ENCODE measurements at regions not wholly inside any gene's neighbourhood (a gene's known extent, or its start where the extent isn't known, plus 50 kb on each side); places are given as distances from the start of the nearest gene placed in this dataset.
"Not testable (repeated sequence)": the region's sequence is repeated elsewhere in the genome, so short reads cannot be mapped to it uniquely, and the experiment has no call there.

DNA sequence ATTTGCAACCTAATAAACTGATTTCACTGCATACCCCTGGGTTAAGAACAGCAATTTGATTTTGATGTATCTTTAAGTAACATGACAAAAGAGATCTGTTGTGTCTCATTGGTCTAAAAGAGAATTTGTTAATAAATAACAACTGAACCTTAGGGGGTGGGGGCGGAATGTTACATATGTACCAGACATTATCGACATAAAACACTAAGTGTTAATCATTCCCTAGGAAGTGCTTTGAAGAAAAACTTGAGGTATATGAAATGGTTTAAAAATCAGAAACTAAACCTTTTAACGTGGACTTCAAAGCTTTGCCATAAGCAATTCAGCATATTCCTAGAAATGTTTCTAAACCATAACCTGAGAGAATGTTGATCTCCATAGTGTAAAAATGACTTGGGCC is 88.5 kb upstream of the GPR89A start:
- H3K4me1 ChIP-seq (ENCODE audit: insufficient read depth, low read length); H3K36me3 Mint-ChIP-seq; CTCF ChIA-PET; H3K9me3 ChIP-seq (ENCODE audit: low read length); DNase-seq; H3K36me3 ChIP-seq (ENCODE audit: insufficient read depth, low read length); H3K4me3 Mint-ChIP-seq; H3K27ac ChIP-seq (ENCODE audit: low read depth, low read length); H3K4me3 ChIP-seq (ENCODE audit: low read length); H3K27ac Mint-ChIP-seq; H3K27me3 ChIP-seq (ENCODE audit: insufficient read depth, low read length, poor library complexity, severe bottlenecking); H3K4me1 Mint-ChIP-seq; H3K9me3 Mint-ChIP-seq; POLR2A ChIA-PET: not testable (repeated sequence)
- H3K27me3 Mint-ChIP-seq = peaks cover 3 to 36% of the 10 kb centered on the region in 2 donors

DNA sequence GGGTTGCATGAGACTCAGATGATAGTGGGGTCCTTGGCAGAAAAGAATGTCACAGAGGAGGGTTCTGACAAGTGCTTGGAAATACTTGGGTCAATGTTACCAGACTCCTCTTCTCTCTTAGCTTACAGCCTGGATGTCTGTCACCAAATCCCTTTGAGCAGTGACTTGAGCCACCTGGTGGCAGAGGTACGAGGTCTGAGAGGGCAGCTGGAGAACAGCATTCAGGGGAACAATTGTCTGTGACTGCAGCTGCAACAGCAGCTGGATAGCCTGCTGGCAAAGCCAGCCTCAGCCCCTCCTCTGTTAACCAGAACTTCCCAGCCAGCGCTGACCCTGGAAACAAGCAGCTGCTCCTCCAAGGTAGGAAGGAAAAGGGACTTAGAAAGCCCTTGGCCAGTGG is 87.6 kb upstream of the NBPF20 start:
- CTCF ChIA-PET = not testable (repeated sequence)

DNA sequence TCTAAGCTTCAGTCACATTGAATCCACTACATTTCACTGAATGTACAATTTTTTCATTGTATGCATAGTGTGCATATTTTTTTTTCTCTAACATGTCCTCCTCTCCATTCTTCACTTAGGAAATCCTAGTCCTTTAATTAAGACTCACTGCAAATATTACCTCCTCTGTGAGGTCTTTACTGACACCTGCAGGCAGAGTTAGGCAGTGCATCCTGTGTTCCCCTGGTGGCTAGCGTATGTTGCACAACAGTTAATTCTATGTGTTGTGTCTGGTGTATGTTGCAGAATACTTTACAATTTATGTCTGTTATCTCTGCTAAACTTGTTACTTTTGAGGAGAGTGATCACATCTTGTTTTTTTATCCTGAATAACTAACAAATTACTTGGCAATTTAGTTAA is 82.7 kb upstream of the NBPF20 start:
- H3K9me3 Mint-ChIP-seq; H3K27ac ChIP-seq (ENCODE audit: low read depth, low read length); H3K36me3 Mint-ChIP-seq; H3K36me3 ChIP-seq (ENCODE audit: insufficient read depth, low read length); POLR2A ChIA-PET; H3K27me3 Mint-ChIP-seq; DNase-seq; CTCF ChIA-PET; H3K27ac Mint-ChIP-seq; H3K4me3 Mint-ChIP-seq; H3K4me3 ChIP-seq (ENCODE audit: low read length); H3K27me3 ChIP-seq (ENCODE audit: insufficient read depth, low read length, poor library complexity, severe bottlenecking); H3K9me3 ChIP-seq (ENCODE audit: low read length); H3K4me1 Mint-ChIP-seq; H3K4me1 ChIP-seq (ENCODE audit: insufficient read depth, low read length): not testable (repeated sequence)

More for the DNA sequence above, 87.6 kb upstream of the NBPF20 start:
- H3K4me1 ChIP-seq (ENCODE audit: insufficient read depth, low read length); H3K4me1 Mint-ChIP-seq; H3K36me3 Mint-ChIP-seq; H3K4me3 Mint-ChIP-seq; H3K9me3 Mint-ChIP-seq; H3K27ac ChIP-seq (ENCODE audit: low read depth, low read length); H3K36me3 ChIP-seq (ENCODE audit: insufficient read depth, low read length); POLR2A ChIA-PET; H3K27me3 ChIP-seq (ENCODE audit: insufficient read depth, low read length, poor library complexity, severe bottlenecking); H3K27ac Mint-ChIP-seq; H3K9me3 ChIP-seq (ENCODE audit: low read length); H3K4me3 ChIP-seq (ENCODE audit: low read length): not testable (repeated sequence)
- H3K27me3 Mint-ChIP-seq = peaks cover 2 to 15% of the 10 kb centered on the region in 2 donors
- peak in 2 of 5 donors; percentile 3 to 44 for DNase-seq

DNA sequence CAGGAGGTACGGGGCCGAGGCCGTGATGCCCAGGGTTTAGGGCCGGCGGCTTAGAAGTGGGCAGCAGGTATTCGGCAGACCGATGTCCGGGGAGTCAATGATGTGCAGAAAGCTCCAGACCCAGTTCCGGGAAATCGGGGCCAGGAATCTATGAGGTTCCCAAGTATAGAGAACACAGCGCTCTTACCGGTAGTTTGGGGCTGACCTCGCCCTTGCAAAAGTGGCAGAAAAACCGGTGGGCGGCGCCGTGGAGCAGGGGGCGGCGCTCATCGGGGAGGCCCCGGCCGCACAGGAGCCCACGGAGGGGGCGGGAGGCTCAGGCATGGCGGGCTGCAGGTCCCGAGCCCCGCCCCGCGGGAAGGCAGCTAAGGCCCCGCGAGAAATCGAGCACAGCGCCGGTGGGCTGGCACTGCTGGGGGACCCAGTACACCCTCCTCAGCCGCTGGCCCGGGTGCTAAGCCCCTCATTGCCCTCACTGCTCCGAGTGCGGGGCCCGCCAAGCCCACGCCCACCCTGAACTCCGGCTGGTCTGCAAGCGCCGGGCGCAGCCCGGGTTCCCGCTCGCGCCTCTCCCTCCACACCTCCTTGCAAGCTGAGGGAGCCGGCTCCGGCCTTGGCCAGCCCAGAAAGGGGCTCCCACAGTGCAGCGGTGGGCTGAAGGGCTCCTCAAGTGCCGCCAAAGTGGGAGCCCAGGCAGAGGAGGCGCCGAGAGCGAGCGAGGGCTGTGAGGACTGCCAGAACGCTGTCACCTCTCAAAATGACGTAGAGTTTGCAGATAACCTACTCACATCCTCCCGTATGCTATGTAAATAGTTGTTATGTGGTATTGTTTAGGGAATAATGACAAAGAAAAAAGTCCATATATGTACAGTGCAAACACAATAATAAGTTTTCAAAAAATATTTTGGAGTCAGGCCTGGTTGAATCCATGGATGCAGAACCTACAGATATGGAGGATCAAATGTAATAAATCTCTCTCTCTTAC is 80.6 kb upstream of the NBPF20 start:
- CTCF ChIA-PET; H3K36me3 ChIP-seq (ENCODE audit: insufficient read depth, low read length); H3K27me3 Mint-ChIP-seq; H3K9me3 Mint-ChIP-seq; H3K4me1 Mint-ChIP-seq; H3K9me3 ChIP-seq (ENCODE audit: low read length); H3K27me3 ChIP-seq (ENCODE audit: insufficient read depth, low read length, poor library complexity, severe bottlenecking); H3K27ac ChIP-seq (ENCODE audit: low read depth, low read length); H3K4me1 ChIP-seq (ENCODE audit: insufficient read depth, low read length); H3K27ac Mint-ChIP-seq; H3K36me3 Mint-ChIP-seq; H3K4me3 Mint-ChIP-seq; H3K4me3 ChIP-seq (ENCODE audit: low read length); POLR2A ChIA-PET; DNase-seq: not testable (repeated sequence)

DNA sequence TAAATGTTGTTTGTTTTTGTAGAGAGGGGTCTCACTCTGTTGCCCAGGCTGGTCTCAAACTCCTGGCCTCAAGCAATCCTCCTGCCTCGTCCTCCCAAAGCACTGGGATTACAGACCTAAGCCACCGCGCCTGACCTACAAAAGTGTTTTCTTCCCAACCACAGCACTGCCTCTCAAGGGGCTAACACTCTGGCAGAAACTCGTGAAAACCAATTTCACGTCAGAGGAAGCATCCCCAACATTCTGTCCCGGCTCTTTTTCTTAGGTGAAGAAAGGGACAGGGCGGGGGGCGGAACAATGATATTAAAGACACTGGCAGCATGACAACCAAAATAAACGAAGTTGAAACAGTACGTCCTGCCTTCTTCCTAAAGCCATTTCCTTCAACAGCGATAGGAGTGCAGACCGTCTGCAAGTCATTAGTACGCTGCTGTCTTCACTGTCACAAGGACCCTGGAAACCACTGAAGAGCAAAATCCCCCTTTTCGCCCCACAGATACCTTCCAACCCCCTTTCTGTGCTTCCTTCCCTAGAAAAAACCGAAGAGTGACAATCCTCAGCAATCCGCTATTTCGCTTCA is 79.5 kb upstream of the NBPF20 start:
- H3K4me1 Mint-ChIP-seq; H3K27ac Mint-ChIP-seq; H3K27me3 Mint-ChIP-seq; H3K4me3 ChIP-seq (ENCODE audit: low read length); H3K9me3 Mint-ChIP-seq; H3K27me3 ChIP-seq (ENCODE audit: insufficient read depth, low read length, poor library complexity, severe bottlenecking); H3K36me3 Mint-ChIP-seq; H3K9me3 ChIP-seq (ENCODE audit: low read length); DNase-seq; H3K4me3 Mint-ChIP-seq; H3K4me1 ChIP-seq (ENCODE audit: insufficient read depth, low read length); H3K27ac ChIP-seq (ENCODE audit: low read depth, low read length); H3K36me3 ChIP-seq (ENCODE audit: insufficient read depth, low read length); CTCF ChIA-PET; POLR2A ChIA-PET: not testable (repeated sequence)

DNA sequence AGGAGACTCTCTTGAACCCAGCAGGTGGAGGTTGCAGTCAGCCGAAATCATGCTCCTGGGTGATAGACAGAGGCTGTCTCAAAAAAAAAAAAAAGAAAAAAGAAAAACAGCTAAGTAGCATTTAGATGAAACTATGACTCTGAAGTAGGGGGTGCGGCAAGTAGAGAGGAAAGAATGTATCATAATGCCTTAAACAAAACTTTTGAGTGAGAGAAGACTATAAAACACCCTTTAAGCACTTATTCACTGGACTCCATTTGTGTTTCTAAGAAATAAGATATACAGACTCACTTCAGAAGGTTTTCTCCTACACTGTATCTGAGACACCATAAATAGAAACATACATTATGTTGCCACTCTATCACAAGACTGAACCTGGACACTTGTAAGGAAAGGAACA is 78.9 kb upstream of the NBPF20 start:
- POLR2A ChIA-PET, H3K36me3 Mint-ChIP-seq, H3K4me1 Mint-ChIP-seq: not testable (repeated sequence)

DNA sequence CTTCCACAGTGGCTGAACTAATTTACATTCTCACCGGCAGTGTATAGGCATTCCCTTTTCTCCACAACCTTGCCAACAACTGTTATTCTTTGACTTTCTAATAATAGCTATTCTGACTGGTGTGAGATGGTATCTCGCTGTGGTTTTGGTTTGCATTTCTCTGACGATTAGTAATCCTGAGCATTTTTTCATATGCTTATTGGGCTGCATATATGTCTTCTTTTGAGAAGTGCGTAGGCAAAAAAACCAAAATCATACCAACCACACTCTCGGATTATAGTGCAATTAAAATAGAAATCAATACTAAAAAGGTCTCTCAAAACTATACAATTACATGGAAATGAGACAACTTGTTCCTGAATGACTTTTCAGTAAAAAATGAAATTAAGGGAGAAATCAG is 74.8 kb upstream of the NBPF20 start:
- H3K27ac ChIP-seq (ENCODE audit: low read depth, low read length); H3K36me3 Mint-ChIP-seq; H3K27me3 ChIP-seq (ENCODE audit: insufficient read depth, low read length, poor library complexity, severe bottlenecking); DNase-seq; H3K27ac Mint-ChIP-seq; H3K9me3 Mint-ChIP-seq; H3K27me3 Mint-ChIP-seq; H3K36me3 ChIP-seq (ENCODE audit: insufficient read depth, low read length); POLR2A ChIA-PET; H3K4me3 ChIP-seq (ENCODE audit: low read length); H3K4me3 Mint-ChIP-seq; H3K4me1 Mint-ChIP-seq; CTCF ChIA-PET; H3K4me1 ChIP-seq (ENCODE audit: insufficient read depth, low read length); H3K9me3 ChIP-seq (ENCODE audit: low read length): not testable (repeated sequence)

More for the DNA sequence above, 78.9 kb upstream of the NBPF20 start:
- H3K36me3 ChIP-seq (ENCODE audit: insufficient read depth, low read length); H3K9me3 ChIP-seq (ENCODE audit: low read length); H3K27ac Mint-ChIP-seq; H3K9me3 Mint-ChIP-seq; DNase-seq; H3K27ac ChIP-seq (ENCODE audit: low read depth, low read length); H3K4me3 ChIP-seq (ENCODE audit: low read length); H3K27me3 ChIP-seq (ENCODE audit: insufficient read depth, low read length, poor library complexity, severe bottlenecking); CTCF ChIA-PET; H3K4me1 ChIP-seq (ENCODE audit: insufficient read depth, low read length); H3K4me3 Mint-ChIP-seq; H3K27me3 Mint-ChIP-seq: not testable (repeated sequence)

DNA sequence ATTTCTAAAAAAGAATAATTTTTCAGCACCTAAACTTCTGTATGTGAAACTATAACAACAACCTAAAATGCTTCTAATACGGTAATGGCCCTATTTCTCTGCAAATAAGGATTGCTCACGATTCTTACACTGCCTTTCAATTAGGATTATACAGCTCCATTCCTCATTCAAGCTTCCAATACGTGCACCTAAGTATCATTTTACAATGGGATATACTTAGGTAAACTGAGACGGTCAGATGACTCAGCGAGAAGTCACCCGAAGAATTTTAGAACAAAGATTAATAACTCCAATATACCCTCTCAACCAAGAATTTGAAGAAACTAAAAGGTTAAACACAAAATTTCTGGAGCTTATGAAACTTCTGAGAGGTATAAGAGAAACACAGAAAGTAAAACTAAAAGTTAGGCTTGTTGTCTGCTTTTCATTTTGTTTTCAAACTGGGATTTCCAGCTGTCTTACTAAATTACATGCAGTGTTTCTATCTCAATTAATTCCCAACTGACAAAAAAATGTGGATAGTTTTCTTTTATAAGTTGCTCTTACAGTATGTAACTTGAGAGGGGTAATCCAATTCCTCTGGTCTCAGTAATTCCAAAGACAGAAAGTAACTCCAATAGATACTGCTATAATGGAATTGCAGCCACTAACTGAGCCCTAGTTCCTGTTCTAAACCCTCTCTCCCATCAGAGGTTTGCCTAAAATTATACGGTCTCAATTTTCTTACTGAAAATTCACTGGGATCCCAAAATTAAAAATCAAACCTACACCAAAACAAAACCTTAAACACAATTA is 69.9 kb upstream of the NBPF20 start:
- H3K9me3 Mint-ChIP-seq; H3K27me3 Mint-ChIP-seq; CTCF ChIA-PET; H3K27ac Mint-ChIP-seq; H3K4me1 ChIP-seq (ENCODE audit: insufficient read depth, low read length); H3K4me3 Mint-ChIP-seq; H3K27me3 ChIP-seq (ENCODE audit: insufficient read depth, low read length, poor library complexity, severe bottlenecking); H3K4me1 Mint-ChIP-seq; H3K36me3 Mint-ChIP-seq; H3K4me3 ChIP-seq (ENCODE audit: low read length); H3K27ac ChIP-seq (ENCODE audit: low read depth, low read length); DNase-seq; POLR2A ChIA-PET; H3K36me3 ChIP-seq (ENCODE audit: insufficient read depth, low read length); H3K9me3 ChIP-seq (ENCODE audit: low read length): not testable (repeated sequence)
